Upper lobe of left lung (tissue), 6 donors: ENCODE measurements at regions not wholly inside any gene's neighbourhood (a gene's known extent, or its start where the extent isn't known, plus 50 kb on each side); places are given as distances from the start of the nearest gene placed in this dataset.
"Not testable (repeated sequence)": the region's sequence is repeated elsewhere in the genome, so short reads cannot be mapped to it uniquely, and the experiment has no call there.

ENCODE experiments used
- ATAC-seq, 2 donors: fragments of 200-7000 bp; cut with Tn5 transposase; one replicate each; pipeline ENCODE4 v1.9.1; 2022; ENCODE audit warnings: mild to moderate bottlenecking in 2 of 2, moderate library complexity in 2 of 2; ENCODE audit not compliant: low FRiP score in 2 of 2
- DNase-seq, 2 donors: peaks; one replicate each; pipeline ENCODE4 v3.0.0-alpha.2; 2019 to 2020
- H3K27ac ChIP-seq, 4 donors: fragments of 200-600 bp; sonication (generic); one replicate each; pipeline ENCODE4 v1.5.1; 2016 to 2019
- H3K27me3 ChIP-seq, 4 donors: fragments of 200-600 bp; sonication (generic); one replicate each; pipeline ENCODE4 v1.5.1; 2017 to 2019
- H3K36me3 ChIP-seq, 4 donors: fragments of 200-600 bp; sonication (generic); one replicate each; pipeline ENCODE4 v1.5.1; 2016 to 2019
- H3K4me1 ChIP-seq, 4 donors: fragments of 200-600 bp; sonication (generic); one replicate each; pipeline ENCODE4 v1.5.1; 2018 to 2019
- H3K4me3 ChIP-seq, 4 donors: fragments of 200-600 bp; sonication (generic); one replicate each; pipeline ENCODE4 v1.5.1; 2017 to 2019; ENCODE audit warnings: mild to moderate bottlenecking in 2 of 4, moderate library complexity in 1 of 4
- H3K9me3 ChIP-seq, 4 donors: fragments of 200-600 bp; sonication (generic); one replicate each; pipeline ENCODE4 v1.5.1; 2018 to 2019
- CTCF ChIP-seq, 6 experiments: fragments of 450-650 bp in 4 of 6; fragments of 200-600 bp in 2 of 6; sonication (generic) in 2 of 6; IDR thresholded peaks; one replicate each; pipeline ENCODE4 v1.5.1; 2016 to 2019; ENCODE audit warnings: antibody characterized with exemption in 6 of 6
- EP300 ChIP-seq, 4 donors: sonication (generic); formaldehyde crosslinking; IDR thresholded peaks; one replicate each; pipeline ENCODE4 v1.5.1; 2017; ENCODE audit warnings: antibody characterized with exemption in 4 of 4, control low read depth in 2 of 4
- POLR2A ChIP-seq, 4 donors: fragments of 450-650 bp; IDR thresholded peaks; one replicate each; pipeline ENCODE4 v1.5.1; 2016 to 2017; ENCODE audit warnings: antibody characterized with exemption in 4 of 4, mild to moderate bottlenecking in 2 of 4
- POLR2AphosphoS5 ChIP-seq, 2 donors: sonication (generic); formaldehyde crosslinking; IDR thresholded peaks; one replicate each; pipeline ENCODE4 v1.5.1; 2017; ENCODE audit warnings: antibody characterized with exemption in 2 of 2
- WGBS, 2 donors: methylation state at CpG; one replicate each; pipeline ENCODE4 v1.1.5; 2017 to 2018; 5-methylcytosine and 5-hydroxymethylcytosine counted together
- donor health status: DM: no; HTN: no; CAD: no; lungs with moderate emphysema.
- donor health status: DM: no; HTN: yes; CAD: no; lungs with severe emphysema.

- H3K36me3 ChIP-seq: no peaks in the 10 kb centered on the region
- no peak for TF ChIP-seq CTCF (IDR thresholded peaks at IDR 0.05)
- TF ChIP-seq POLR2AphosphoS5 (IDR thresholded peaks at IDR 0.05): no peak
- no peak for TF ChIP-seq EP300 (IDR thresholded peaks at IDR 0.05)
- TF ChIP-seq POLR2A (IDR thresholded peaks at IDR 0.05): no peak
- no peak overlapping the region for H3K27ac ChIP-seq
- H3K27me3 ChIP-seq: no peaks in the 10 kb centered on the region
- no peaks in the 10 kb centered on the region for H3K9me3 ChIP-seq
- DNase-seq: peak in 1 of 2 donors; percentile 25
- H3K4me1 ChIP-seq: no peaks in the 10 kb centered on the region
- H3K4me3 ChIP-seq: no peak overlapping the region
- ATAC-seq: no peak
- WGBS, 2 donors: 87 to 98% methylated on average over 5 to 6 of the region's 6 CpGs
Observed at GRCh38 chr17:33950061-33950460, 305.0 kb upstream of the CCL2 start.

DNA sequence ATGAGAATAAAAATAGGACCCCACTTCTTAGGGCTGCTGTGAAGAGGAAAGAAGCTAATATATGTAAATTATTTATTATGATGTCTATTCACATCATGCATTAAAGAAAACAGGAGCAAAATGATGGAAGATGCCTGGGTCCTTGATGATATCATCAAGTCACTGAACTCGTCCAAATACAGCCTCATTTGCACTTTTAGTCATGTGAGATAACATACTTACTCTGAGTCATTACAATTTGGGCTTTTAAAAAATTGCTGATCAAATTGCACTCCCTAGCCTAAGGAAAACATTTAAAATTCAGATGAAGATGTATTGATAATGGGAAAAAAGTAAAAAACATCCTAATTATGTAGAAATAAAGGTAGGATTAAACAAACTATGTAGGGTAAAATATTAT, 302.7 kb upstream of the CCL2 start:
- Histone ChIP-seq H3K27ac (no peak overlapping the region), H3K36me3 (no peaks in the 10 kb centered on the region), H3K4me3 (no peak overlapping the region), H3K9me3 (no peaks in the 10 kb centered on the region), H3K4me1 (no peaks in the 10 kb centered on the region), H3K27me3 (no peaks in the 10 kb centered on the region)
- WGBS, 2 donors: 77 to 80% methylated on average over 1 of the region's 1 CpG
- DNase-seq (no peak), ATAC-seq (no peak)
- TF ChIP-seq POLR2A (IDR thresholded peaks at IDR 0.05): no peak
- no peak for TF ChIP-seq CTCF (IDR thresholded peaks at IDR 0.05)
- no peak for TF ChIP-seq POLR2AphosphoS5 (IDR thresholded peaks at IDR 0.05)

GRCh38 chr17:33954597-33954996, 300.5 kb upstream of the CCL2 start:
- ATAC-seq: no peak

DNA sequence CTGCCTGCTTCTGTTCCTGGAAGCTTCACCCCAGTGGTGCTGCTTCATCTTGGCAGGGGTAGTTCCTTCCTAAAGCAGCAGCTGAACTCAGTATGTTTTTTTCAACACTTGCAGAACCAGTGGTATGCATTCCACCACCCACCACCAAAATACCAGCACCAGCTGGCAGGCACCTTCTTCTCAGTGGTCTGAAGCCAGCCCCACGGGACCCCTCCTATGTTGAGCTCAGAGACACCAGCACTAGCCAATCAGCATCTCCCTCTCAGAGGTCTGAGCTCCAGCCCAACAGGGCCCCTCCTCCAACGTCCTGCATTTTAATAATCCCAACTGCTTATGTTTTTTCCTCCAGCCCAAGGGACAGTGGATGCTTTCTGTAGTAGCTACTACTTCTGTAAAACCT, 299.6 kb upstream of the CCL2 start:
- Histone ChIP-seq H3K27ac (no peak overlapping the region), H3K4me3 (no peak overlapping the region), H3K4me1 (no peaks in the 10 kb centered on the region), H3K9me3 (peaks cover 0 to 5% (median 2%) of the 10 kb centered on the region in 4 donors), H3K27me3 (no peaks in the 10 kb centered on the region), H3K36me3 (no peaks in the 10 kb centered on the region)
- TF ChIP-seq POLR2AphosphoS5 (IDR thresholded peaks at IDR 0.05) (no peak), POLR2A (IDR thresholded peaks at IDR 0.05) (no peak), CTCF (IDR thresholded peaks at IDR 0.05) (no peak), EP300 (IDR thresholded peaks at IDR 0.05) (no peak)
- DNase-seq (no peak), ATAC-seq (no peak)
- WGBS, 2 donors: 48 to 52% methylated on average over 2 of the region's 2 CpGs

More at GRCh38 chr17:33954597-33954996, 300.5 kb upstream of the CCL2 start:
- 45 to 52% methylated on average over 3 of the region's 3 CpGs for WGBS, 2 donors
- Histone ChIP-seq H3K9me3 (peaks cover 0 to 5% (median 2%) of the 10 kb centered on the region in 4 donors), H3K36me3 (no peaks in the 10 kb centered on the region), H3K4me1 (no peaks in the 10 kb centered on the region), H3K4me3 (no peak overlapping the region), H3K27me3 (no peaks in the 10 kb centered on the region), H3K27ac (no peak overlapping the region)
- DNase-seq: no peak
- TF ChIP-seq POLR2A (IDR thresholded peaks at IDR 0.05) (no peak), CTCF (IDR thresholded peaks at IDR 0.05) (no peak), EP300 (IDR thresholded peaks at IDR 0.05) (no peak), POLR2AphosphoS5 (IDR thresholded peaks at IDR 0.05) (no peak)

GRCh38 chr17:33959098-33959497, 296.0 kb upstream of the CCL2 start:
- not testable (repeated sequence) for H3K36me3 ChIP-seq, ATAC-seq, H3K9me3 ChIP-seq, DNase-seq, H3K27me3 ChIP-seq, H3K4me1 ChIP-seq, H3K27ac ChIP-seq, H3K4me3 ChIP-seq
